IMR-90 (cell line): ENCODE measurements at regions not wholly inside any gene's neighbourhood (a gene's known extent, or its start where the extent isn't known, plus 50 kb on each side); places are given as distances from the start of the nearest gene placed in this dataset.

Experiments
- POLR2A ChIP-seq: IDR thresholded peaks from 2 replicates; pipeline ENCODE4 v1.6.1; 2012; ENCODE audit warnings: mild to moderate bottlenecking, low read depth, low read length
- RCOR1 ChIP-seq: IDR thresholded peaks from 2 replicates; pipeline ENCODE4 v1.6.1; 2012; ENCODE audit warnings: mild to moderate bottlenecking, low read length, improper control_type of control experiment; ENCODE audit not compliant: insufficient replicate concordance

DNA sequence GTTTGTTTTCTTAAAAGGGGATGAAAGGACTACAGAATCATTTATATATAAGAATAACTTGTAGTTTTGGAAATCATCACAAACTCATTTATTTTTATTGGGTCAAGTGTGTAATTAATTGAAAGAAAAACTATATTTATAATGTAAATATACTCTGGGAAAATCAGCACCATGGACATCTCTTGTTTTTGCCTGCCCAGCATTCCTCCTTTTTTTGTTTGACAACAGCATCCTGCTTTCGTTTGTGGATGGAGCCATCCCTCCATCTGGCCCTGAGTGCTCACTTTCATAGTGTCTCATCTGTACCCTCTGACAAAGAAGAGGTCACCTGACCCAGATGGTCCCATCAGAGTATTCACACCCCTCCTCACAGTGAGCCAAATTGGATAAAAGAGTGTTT is 308.2 kb upstream of the HTR1E start:
- TF ChIP-seq RCOR1 (no peak), POLR2A (no peak)
